Ovary (tissue), 7 donors: ENCODE measurements at regions not wholly inside any gene's neighbourhood (a gene's known extent, or its start where the extent isn't known, plus 50 kb on each side); places are given as distances from the start of the nearest gene placed in this dataset.

Experiments
- DNase-seq, 5 donors: peaks; one replicate each; pipeline ENCODE4 v3.0.0-alpha.2; 2019 to 2020
- H3K27ac ChIP-seq, 2 donors: fragments of 200-600 bp; one replicate each; pipeline versions ENCODE4 v1.5.1 to v1.8.0; 2019 to 2022
- H3K27me3 ChIP-seq: fragments of 200-600 bp; one replicate; pipeline ENCODE4 v1.8.0; 2022
- H3K36me3 ChIP-seq: fragments of 200-600 bp; sonication (generic); one replicate; pipeline ENCODE4 v1.5.1; 2019
- H3K4me1 ChIP-seq: one replicate; pipeline ENCODE4 v1.8.1; 2013; ENCODE audit warnings: mild to moderate bottlenecking, moderate library complexity; ENCODE audit not compliant: insufficient read depth
- H3K4me3 ChIP-seq: fragments of 200-600 bp; sonication (generic); one replicate; pipeline ENCODE4 v1.5.1; 2017
- H3K9me3 ChIP-seq, 2 donors: fragments of 200-600 bp in 1 of 2; sonication (generic) in 1 of 2; one replicate each; pipeline versions ENCODE4 v1.5.1 to v1.8.1; 2013 to 2019; ENCODE audit warnings: mild to moderate bottlenecking in 1 of 2, moderate library complexity in 1 of 2
- EP300 ChIP-seq: sonication (generic); formaldehyde crosslinking; IDR thresholded peaks from one replicate; pipeline ENCODE4 v1.6.1; 2017; ENCODE audit warnings: antibody characterized with exemption
- POLR2A ChIP-seq: fragments of 450-650 bp; IDR thresholded peaks from one replicate; pipeline ENCODE4 v1.6.1; 2017; ENCODE audit warnings: antibody characterized with exemption, mild to moderate bottlenecking, moderate library complexity
- WGBS, 3 donors: extraction: QIAGEN DNeasy Blood & Tissue Kit in 1 of 3; methylation state at CpG; one replicate each; pipeline versions ENCODE4 v1.1.5 to v1.1.7; 2013 to 2017; 5-methylcytosine and 5-hydroxymethylcytosine counted together
- intact Hi-C, 4 donors: fragments of 100-400 bp; cut with DNase I; formaldehyde crosslinking; loops; one replicate each; pipeline versions ENCODE4 v1.11.0 to v1.15.1; 2022 to 2023
- TF ChIP-seq, protein P1 (sequence below), 3 donors: fragments of 450-650 bp in 2 of 3; fragments of 200-600 bp in 1 of 3; IDR thresholded peaks; one replicate each; pipeline versions ENCODE4 v1.5.1 to v1.8.0; 2016 to 2022; ENCODE audit warnings: antibody characterized with exemption in 3 of 3, mild to moderate bottlenecking in 1 of 3
- donor health status: DM: no; HTN: no; CAD: no; lungs with moderate emphysema.
- donor health status: DM: no; HTN: no; CAD: no.
- donor health status: Bipolar disorder and iron deficiency.
- donor health status: DM: no; HTN: no; CAD: no.
- donor health status: DM: yes; HTN: yes; CAD: no.

- intact Hi-C loops, result no loop called here
- TF ChIP-seq, protein P1, sequence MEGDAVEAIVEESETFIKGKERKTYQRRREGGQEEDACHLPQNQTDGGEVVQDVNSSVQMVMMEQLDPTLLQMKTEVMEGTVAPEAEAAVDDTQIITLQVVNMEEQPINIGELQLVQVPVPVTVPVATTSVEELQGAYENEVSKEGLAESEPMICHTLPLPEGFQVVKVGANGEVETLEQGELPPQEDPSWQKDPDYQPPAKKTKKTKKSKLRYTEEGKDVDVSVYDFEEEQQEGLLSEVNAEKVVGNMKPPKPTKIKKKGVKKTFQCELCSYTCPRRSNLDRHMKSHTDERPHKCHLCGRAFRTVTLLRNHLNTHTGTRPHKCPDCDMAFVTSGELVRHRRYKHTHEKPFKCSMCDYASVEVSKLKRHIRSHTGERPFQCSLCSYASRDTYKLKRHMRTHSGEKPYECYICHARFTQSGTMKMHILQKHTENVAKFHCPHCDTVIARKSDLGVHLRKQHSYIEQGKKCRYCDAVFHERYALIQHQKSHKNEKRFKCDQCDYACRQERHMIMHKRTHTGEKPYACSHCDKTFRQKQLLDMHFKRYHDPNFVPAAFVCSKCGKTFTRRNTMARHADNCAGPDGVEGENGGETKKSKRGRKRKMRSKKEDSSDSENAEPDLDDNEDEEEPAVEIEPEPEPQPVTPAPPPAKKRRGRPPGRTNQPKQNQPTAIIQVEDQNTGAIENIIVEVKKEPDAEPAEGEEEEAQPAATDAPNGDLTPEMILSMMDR (IDR thresholded peaks at IDR 0.05), result no peak
- no peak for TF ChIP-seq EP300
- no peak for TF ChIP-seq POLR2A
- WGBS, 3 donors, result 92 to 94% (median 93%) methylated on average over 18 to 24 of the region's 24 CpGs
Measured at GRCh38 chr4:96742332-96743014, 902.6 kb downstream of the PDHA2 start.

GRCh38 chr4:96744676-96745075, 904.8 kb downstream of the PDHA2 start:
- Histone ChIP-seq H3K9me3 (no peaks in the 10 kb centered on the region), H3K27ac (no peak overlapping the region), H3K36me3 (no peaks in the 10 kb centered on the region), H3K4me1 (no peaks in the 10 kb centered on the region), H3K27me3 (no peaks in the 10 kb centered on the region), H3K4me3 (no peak overlapping the region)
- intact Hi-C loops, result no loop called here
- TF ChIP-seq, protein P1 (IDR thresholded peaks at IDR 0.05), result no peak
- no peak for DNase-seq

More at GRCh38 chr4:96742332-96743014, 902.6 kb downstream of the PDHA2 start:
- H3K4me3 ChIP-seq, result no peak overlapping the region
- no peak for DNase-seq
- no peaks in the 10 kb centered on the region for H3K4me1 ChIP-seq
- no peaks in the 10 kb centered on the region for H3K36me3 ChIP-seq
- H3K9me3 ChIP-seq, result no peaks in the 10 kb centered on the region
- no peaks in the 10 kb centered on the region for H3K27me3 ChIP-seq
- H3K27ac ChIP-seq, result no peak overlapping the region

- no peak for DNase-seq
- TF ChIP-seq, protein P1 (IDR thresholded peaks at IDR 0.05), result no peak
- TF ChIP-seq POLR2A, result no peak
- TF ChIP-seq EP300, result no peak
- Histone ChIP-seq H3K4me3 (no peak overlapping the region), H3K27ac (no peak overlapping the region), H3K36me3 (no peaks in the 10 kb centered on the region), H3K27me3 (no peaks in the 10 kb centered on the region), H3K4me1 (no peaks in the 10 kb centered on the region), H3K9me3 (no peaks in the 10 kb centered on the region)
- intact Hi-C loops, result no loop called here
- 59 to 74% (median 64%) methylated on average over 1 of the region's 1 CpG for WGBS, 3 donors
Measured at GRCh38 chr4:96753216-96753615, 913.3 kb downstream of the PDHA2 start.

DNA sequence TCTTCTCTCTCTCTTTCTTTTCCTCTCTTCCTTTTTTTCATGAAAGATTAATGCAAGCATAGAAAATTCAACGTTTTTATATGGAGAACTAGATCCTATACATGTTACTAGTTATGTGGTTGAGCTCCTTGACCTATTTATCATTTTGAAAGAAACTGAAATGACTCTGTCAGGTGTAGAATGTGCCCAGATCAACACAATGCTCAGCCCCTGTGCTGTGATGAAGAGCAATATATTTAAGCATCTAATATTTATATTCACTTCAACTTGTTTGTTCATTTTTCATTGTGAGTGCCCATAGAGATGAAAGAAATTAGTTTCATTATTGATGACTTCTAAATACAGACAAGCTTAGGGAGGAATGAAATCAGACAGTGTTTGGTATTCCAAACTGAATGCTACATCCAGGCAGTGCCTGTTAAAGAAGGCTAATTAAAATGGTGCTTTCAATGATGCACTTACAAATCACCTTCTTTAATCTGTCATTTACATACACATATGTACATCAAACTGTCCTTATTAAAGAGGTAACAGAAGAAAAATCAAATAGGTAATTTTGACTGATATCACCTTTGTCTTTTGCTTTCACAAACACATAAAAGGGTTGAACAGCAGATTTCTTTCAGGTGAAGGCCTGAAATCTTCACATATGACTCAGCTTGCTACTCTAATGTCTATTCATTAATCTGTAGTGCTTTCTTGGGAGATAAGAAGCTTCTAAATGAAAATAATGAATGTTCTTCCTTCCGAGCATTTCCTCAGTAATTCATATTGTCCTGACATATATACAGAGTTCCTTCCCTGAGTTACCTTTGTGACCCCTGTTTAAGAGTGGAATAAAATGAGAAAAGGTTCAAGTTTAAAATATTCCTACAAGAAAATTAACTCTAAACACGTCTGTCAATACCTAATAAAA, 915.9 kb downstream of the PDHA2 start:
- Histone ChIP-seq H3K9me3 (no peaks in the 10 kb centered on the region), H3K36me3 (no peaks in the 10 kb centered on the region)
- 50 to 54% (median 50%) methylated on average over 3 of the region's 3 CpGs for WGBS, 3 donors

More for the DNA sequence above, 915.9 kb downstream of the PDHA2 start:
- no peak for DNase-seq
- H3K4me3 ChIP-seq, result no peak overlapping the region
- TF ChIP-seq EP300 (no peak), POLR2A (no peak)
- TF ChIP-seq, protein P1 (IDR thresholded peaks at IDR 0.05), result no peak
- H3K27ac ChIP-seq, result no peak overlapping the region
- no peaks in the 10 kb centered on the region for H3K27me3 ChIP-seq
- intact Hi-C loops, result no loop called here
- no peaks in the 10 kb centered on the region for H3K4me1 ChIP-seq
